ENCODE measurements at regions not wholly inside any gene's neighbourhood (a gene's known extent, or its start where the extent isn't known, plus 50 kb on each side); places are given as distances from the start of the nearest gene placed in this dataset.

- Histone ChIP-seq H3K9ac (ENCODE audit: insufficient read depth, low read depth, low read length) (no peak overlapping the region), H3K79me2 (ENCODE audit: insufficient read depth, low read length) (no peaks in the 10 kb centered on the region), H3K4me2 (ENCODE audit: low read depth, low read length) (no peak overlapping the region), H3K4me1 (ENCODE audit: insufficient read depth, low read length) (no peaks in the 10 kb centered on the region), H4K20me1 (ENCODE audit: insufficient read depth, low read length) (no peaks in the 10 kb centered on the region), H3K27me3 (ENCODE audit: control insufficient read depth in 1 of 2, insufficient read depth in 2 of 2, low read length in 2 of 2) (peaks cover 1 to 39% of the 10 kb centered on the region in 2 experiments; a peak in 3 of 5 replicates), H3K9me3 (ENCODE audit: low read length) (no peaks in the 10 kb centered on the region), H3K36me3 (replicated peaks in 1 of 2; ENCODE audit: control insufficient read depth in 1 of 2, insufficient read depth in 2 of 2, low read length in 2 of 2) (no peaks in the 10 kb centered on the region), H3K27ac (ENCODE audit: extremely low read length, insufficient read depth, low read length) (no peak overlapping the region), H3K4me3 (replicated peaks in 1 of 3; ENCODE audit: insufficient read depth in 1 of 3, low read depth in 2 of 3, low read length in 3 of 3) (no peak overlapping the region), H2AFZ (ENCODE audit: low read length) (no peak overlapping the region)
- 56% methylated on average over 9 of the region's 10 CpGs for WGBS (ENCODE audit: low lambda C conversion rate)
- no peak for FAIRE-seq
- ChIA-PET CTCF (ENCODE audit: low intra/inter-chr PET ratio, low total read pairs) (no interaction called here), POLR2A (no interaction called here)
- intact Hi-C loops (cut with micrococcal nuclease; ENCODE audit: unreplicated experiment): no loop called here
- DNase-seq (ENCODE audit: low spot score): no peak
- no TSS peak for BruUV-seq (replicated peaks)
- in situ Hi-C loops (cut with HindIII; ENCODE audit: extremely low pct_ligation_motif_present, low pct_unique_long_range_greater_than_20kb): no loop called here
- ATAC-seq: no peak
- TF ChIP-seq NR1H2 (CRISPR knock-in tag; IDR thresholded peaks at IDR 0.05; ENCODE audit: borderline replicate concordance, low read depth): no peak
- TF ChIP-seq ZEB1 (IDR thresholded peaks at IDR 0.05; ENCODE audit: insufficient replicate concordance, low read depth): no peak
- TF ChIP-seq, protein P1, sequence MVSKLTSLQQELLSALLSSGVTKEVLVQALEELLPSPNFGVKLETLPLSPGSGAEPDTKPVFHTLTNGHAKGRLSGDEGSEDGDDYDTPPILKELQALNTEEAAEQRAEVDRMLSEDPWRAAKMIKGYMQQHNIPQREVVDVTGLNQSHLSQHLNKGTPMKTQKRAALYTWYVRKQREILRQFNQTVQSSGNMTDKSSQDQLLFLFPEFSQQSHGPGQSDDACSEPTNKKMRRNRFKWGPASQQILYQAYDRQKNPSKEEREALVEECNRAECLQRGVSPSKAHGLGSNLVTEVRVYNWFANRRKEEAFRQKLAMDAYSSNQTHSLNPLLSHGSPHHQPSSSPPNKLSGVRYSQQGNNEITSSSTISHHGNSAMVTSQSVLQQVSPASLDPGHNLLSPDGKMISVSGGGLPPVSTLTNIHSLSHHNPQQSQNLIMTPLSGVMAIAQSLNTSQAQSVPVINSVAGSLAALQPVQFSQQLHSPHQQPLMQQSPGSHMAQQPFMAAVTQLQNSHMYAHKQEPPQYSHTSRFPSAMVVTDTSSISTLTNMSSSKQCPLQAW (CRISPR knock-in tag; IDR thresholded peaks at IDR 0.05): no peak
- no peak for TF ChIP-seq POGK (CRISPR knock-in tag; conservative IDR thresholded peaks at IDR 0.05)
- no peak for TF ChIP-seq ZNF784 (CRISPR knock-in tag; IDR thresholded peaks at IDR 0.05; ENCODE audit: borderline replicate concordance)
- no peak for TF ChIP-seq KLF9 (CRISPR knock-in tag; IDR thresholded peaks at IDR 0.05; ENCODE audit: low read depth)
- no peak for TF ChIP-seq SRF (IDR thresholded peaks at IDR 0.05; ENCODE audit: low read depth, low read length)
- no peak for TF ChIP-seq ZNF101 (CRISPR knock-in tag; IDR thresholded peaks at IDR 0.05; ENCODE audit: borderline replicate concordance, low read depth)
- TF ChIP-seq CREB1 (IDR thresholded peaks at IDR 0.05): no peak
- no peak for TF ChIP-seq CREB1 (CRISPR knock-in tag; IDR thresholded peaks at IDR 0.05)
- no peak for TF ChIP-seq ZSCAN9 (CRISPR knock-in tag; IDR thresholded peaks at IDR 0.05; ENCODE audit: borderline replicate concordance)
- TF ChIP-seq RFX5 (IDR thresholded peaks at IDR 0.05; ENCODE audit: low read depth, low read length): no peak
- TF ChIP-seq, protein P2, sequence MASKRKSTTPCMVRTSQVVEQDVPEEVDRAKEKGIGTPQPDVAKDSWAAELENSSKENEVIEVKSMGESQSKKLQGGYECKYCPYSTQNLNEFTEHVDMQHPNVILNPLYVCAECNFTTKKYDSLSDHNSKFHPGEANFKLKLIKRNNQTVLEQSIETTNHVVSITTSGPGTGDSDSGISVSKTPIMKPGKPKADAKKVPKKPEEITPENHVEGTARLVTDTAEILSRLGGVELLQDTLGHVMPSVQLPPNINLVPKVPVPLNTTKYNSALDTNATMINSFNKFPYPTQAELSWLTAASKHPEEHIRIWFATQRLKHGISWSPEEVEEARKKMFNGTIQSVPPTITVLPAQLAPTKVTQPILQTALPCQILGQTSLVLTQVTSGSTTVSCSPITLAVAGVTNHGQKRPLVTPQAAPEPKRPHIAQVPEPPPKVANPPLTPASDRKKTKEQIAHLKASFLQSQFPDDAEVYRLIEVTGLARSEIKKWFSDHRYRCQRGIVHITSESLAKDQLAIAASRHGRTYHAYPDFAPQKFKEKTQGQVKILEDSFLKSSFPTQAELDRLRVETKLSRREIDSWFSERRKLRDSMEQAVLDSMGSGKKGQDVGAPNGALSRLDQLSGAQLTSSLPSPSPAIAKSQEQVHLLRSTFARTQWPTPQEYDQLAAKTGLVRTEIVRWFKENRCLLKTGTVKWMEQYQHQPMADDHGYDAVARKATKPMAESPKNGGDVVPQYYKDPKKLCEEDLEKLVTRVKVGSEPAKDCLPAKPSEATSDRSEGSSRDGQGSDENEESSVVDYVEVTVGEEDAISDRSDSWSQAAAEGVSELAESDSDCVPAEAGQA (IDR thresholded peaks at IDR 0.05; ENCODE audit: low read depth): no peak
- TF ChIP-seq, protein P2 (CRISPR knock-in tag; IDR thresholded peaks at IDR 0.05; ENCODE audit: borderline replicate concordance): no peak
Observed at GRCh38 chr21:36551731-36552433, 72.0 kb upstream of the CLDN14 start.

Data from HepG2 (cell line).